GM23338 (cell line): ENCODE measurements at regions not wholly inside any gene's neighbourhood (a gene's known extent, or its start where the extent isn't known, plus 50 kb on each side); places are given as distances from the start of the nearest gene placed in this dataset.
"Not testable (repeated sequence)": the region's sequence is repeated elsewhere in the genome, so short reads cannot be mapped to it uniquely, and the experiment has no call there.

Experiments used
- ATAC-seq: fragments of 200-7000 bp; cut with Tn5 transposase; 3 replicates; pipeline ENCODE4 v1.9.1; 2020
- DNase-seq: peaks from one replicate; pipeline ENCODE4 v3.0.0-alpha.2; 2015; ENCODE audit warnings: low spot score
- H2AFZ ChIP-seq: fragments of 200-600 bp; sonication (generic); 2 replicates; pipeline ENCODE4 v1.8.0; 2016; ENCODE audit warnings: antibody characterized with exemption, mild to moderate bottlenecking, moderate library complexity
- H3F3A ChIP-seq: fragments of 200-600 bp; sonication (generic); replicated peaks from 2 replicates; pipeline ENCODE4 v1.8.0; 2017; ENCODE audit warnings: antibody characterized with exemption, mixed run types, low read depth
- H3K27ac ChIP-seq: fragments of 200-600 bp; sonication (generic); 2 replicates; pipeline ENCODE4 v1.6.1; 2016; ENCODE audit warnings: low read depth
- H3K27me3 ChIP-seq: fragments of 200-600 bp; sonication (generic); 2 replicates; pipeline ENCODE4 v1.8.0; 2016; ENCODE audit warnings: mild to moderate bottlenecking, mixed run types, moderate library complexity; ENCODE audit not compliant: insufficient read depth
- H3K36me3 ChIP-seq: fragments of 200-600 bp; sonication (generic); 2 replicates; pipeline ENCODE4 v1.8.0; 2016; ENCODE audit warnings: mild to moderate bottlenecking; ENCODE audit not compliant: insufficient read depth
- H3K4me1 ChIP-seq: fragments of 200-600 bp; sonication (generic); 2 replicates; pipeline ENCODE4 v1.8.0; 2016; ENCODE audit warnings: mild to moderate bottlenecking, moderate library complexity; ENCODE audit not compliant: insufficient read depth
- H3K4me2 ChIP-seq: fragments of 200-600 bp; sonication (generic); 2 replicates; pipeline ENCODE4 v1.7.1; 2017; ENCODE audit warnings: mixed run types
- H3K4me3 ChIP-seq: fragments of 200-600 bp; sonication (generic); 2 replicates; pipeline ENCODE4 v1.6.1; 2016; ENCODE audit warnings: mixed run types
- H3K79me2 ChIP-seq: fragments of 200-600 bp; sonication (generic); replicated peaks from 2 replicates; pipeline ENCODE4 v1.8.0; 2017; ENCODE audit warnings: mild to moderate bottlenecking; ENCODE audit not compliant: insufficient read depth
- H3K9me2 ChIP-seq: fragments of 200-600 bp; sonication (generic); 2 replicates; pipeline ENCODE4 v1.8.0; 2017; ENCODE audit not compliant: insufficient read depth
- H4K20me1 ChIP-seq: fragments of 200-600 bp; sonication (generic); replicated peaks from 2 replicates; pipeline ENCODE4 v1.8.0; 2017; ENCODE audit warnings: mild to moderate bottlenecking; ENCODE audit not compliant: insufficient read depth
- H3K27ac Mint-ChIP-seq: 2 replicates; pipeline ENCODE4 v1.8.0; 2020; ENCODE audit warnings: inconsistent platforms, mild to moderate bottlenecking, moderate library complexity, mixed read lengths
- H3K27me3 Mint-ChIP-seq: 3 replicates; pipeline ENCODE4 v1.8.0; 2022; ENCODE audit warnings: low read depth, mild to moderate bottlenecking, moderate library complexity, mixed read lengths, inconsistent platforms; ENCODE audit not compliant: insufficient read depth, poor library complexity
- H3K36me3 Mint-ChIP-seq: 3 replicates; pipeline ENCODE4 v1.8.0; 2021; ENCODE audit warnings: low read depth, mild to moderate bottlenecking, inconsistent platforms, moderate library complexity, mixed read lengths
- H3K4me1 Mint-ChIP-seq: 3 replicates; pipeline ENCODE4 v1.8.0; 2020; ENCODE audit warnings: mild to moderate bottlenecking, inconsistent platforms, mixed read lengths
- H3K4me3 Mint-ChIP-seq: 3 replicates; pipeline ENCODE4 v1.8.0; 2021; ENCODE audit warnings: moderate library complexity, mild to moderate bottlenecking, inconsistent platforms, mixed read lengths
- H3K9me3 Mint-ChIP-seq: 3 replicates; pipeline ENCODE4 v1.8.0; 2020; ENCODE audit warnings: moderate library complexity, mild to moderate bottlenecking, inconsistent platforms, mixed read lengths
- ETS1 ChIP-seq: IDR thresholded peaks from 2 replicates; pipeline ENCODE4 v1.6.1; 2016; ENCODE audit warnings: antibody characterized with exemption
- EZH2 ChIP-seq: fragments of 200-600 bp; sonication (generic); IDR thresholded peaks from one replicate; pipeline ENCODE4 v1.8.0; 2017; ENCODE audit warnings: antibody characterized with exemption, mild to moderate bottlenecking, low read depth; ENCODE audit not compliant: unreplicated experiment
- JUNB ChIP-seq: IDR thresholded peaks from one replicate; pipeline ENCODE4 v1.6.1; 2016; ENCODE audit warnings: antibody characterized with exemption; ENCODE audit not compliant: unreplicated experiment
- STAT1 ChIP-seq: IDR thresholded peaks from one replicate; pipeline ENCODE4 v1.6.1; 2016; ENCODE audit warnings: antibody characterized with exemption; ENCODE audit not compliant: unreplicated experiment
- ZNF331 ChIP-seq: fragments of 250-450 bp; sonication (Bioruptor Pico); IDR thresholded peaks from 2 replicates; pipeline ENCODE4 v1.5.0; 2020; ENCODE audit warnings: low read depth, mild to moderate bottlenecking, moderate library complexity
- ZNF462 ChIP-seq: fragments of 250-450 bp; sonication (Bioruptor Pico); IDR thresholded peaks from 2 replicates; pipeline ENCODE4 v1.5.0; 2020; ENCODE audit warnings: mild to moderate bottlenecking, moderate library complexity

GRCh38 chr2:129504646-129505045, 474.8 kb upstream of the RAB6C start (continued):
- TF ChIP-seq ZNF462 (CRISPR knock-in tag), result no peak

- H3K36me3 ChIP-seq, result no peaks in the 10 kb centered on the region
- H3K27me3 ChIP-seq, result no peaks in the 10 kb centered on the region
- Mint-ChIP-seq H3K4me3 (no peak overlapping the region), H3K9me3 (peaks cover 48% of the 10 kb centered on the region), H3K27me3 (no peaks in the 10 kb centered on the region), H3K36me3 (peaks cover 3% of the 10 kb centered on the region; the same call in 2 of the 3 replicates), H3K27ac (no peak overlapping the region), H3K4me1 (no peaks in the 10 kb centered on the region)
- no peaks in the 10 kb centered on the region for H3K4me1 ChIP-seq
- no peak overlapping the region for H2AFZ ChIP-seq
- TF ChIP-seq EZH2 (no peak), ETS1 (no peak), ZNF331 (CRISPR knock-in tag) (no peak), JUNB (no peak), STAT1 (no peak)
- H4K20me1 ChIP-seq, result no peaks in the 10 kb centered on the region
- ATAC-seq (no peak), DNase-seq (no peak)
- H3K4me3 ChIP-seq, result no peak overlapping the region
- no peaks in the 10 kb centered on the region for H3F3A ChIP-seq
- no peak overlapping the region for H3K27ac ChIP-seq
- H3K79me2 ChIP-seq, result no peaks in the 10 kb centered on the region
- H3K9me2 ChIP-seq, result peaks cover 3% of the 10 kb centered on the region; the same call in 1 of the 2 replicates
- H3K4me2 ChIP-seq, result no peak overlapping the region
Observed at GRCh38 chr2:129518937-129519336, 460.5 kb upstream of the RAB6C start.

- H3K27ac ChIP-seq, H3K4me3 Mint-ChIP-seq, H3K27me3 Mint-ChIP-seq, H4K20me1 ChIP-seq, H3F3A ChIP-seq, DNase-seq, H3K36me3 ChIP-seq, H3K4me1 Mint-ChIP-seq, H3K4me1 ChIP-seq, H3K4me2 ChIP-seq, H3K9me2 ChIP-seq, H3K4me3 ChIP-seq, H3K79me2 ChIP-seq, H2AFZ ChIP-seq, H3K27ac Mint-ChIP-seq, ATAC-seq, H3K27me3 ChIP-seq: not testable (repeated sequence)
- Mint-ChIP-seq H3K9me3 (peaks cover 58% of the 10 kb centered on the region), H3K36me3 (peaks cover 18% of the 10 kb centered on the region; the same call in 2 of the 3 replicates)
Observed at GRCh38 chr2:129532158-129532557, 447.3 kb upstream of the RAB6C start.
